ENCODE measurements at regions not wholly inside any gene's neighbourhood (a gene's known extent, or its start where the extent isn't known, plus 50 kb on each side); places are given as distances from the start of the nearest gene placed in this dataset.
"Not testable (repeated sequence)": the region's sequence is repeated elsewhere in the genome, so short reads cannot be mapped to it uniquely, and the experiment has no call there.

DNA sequence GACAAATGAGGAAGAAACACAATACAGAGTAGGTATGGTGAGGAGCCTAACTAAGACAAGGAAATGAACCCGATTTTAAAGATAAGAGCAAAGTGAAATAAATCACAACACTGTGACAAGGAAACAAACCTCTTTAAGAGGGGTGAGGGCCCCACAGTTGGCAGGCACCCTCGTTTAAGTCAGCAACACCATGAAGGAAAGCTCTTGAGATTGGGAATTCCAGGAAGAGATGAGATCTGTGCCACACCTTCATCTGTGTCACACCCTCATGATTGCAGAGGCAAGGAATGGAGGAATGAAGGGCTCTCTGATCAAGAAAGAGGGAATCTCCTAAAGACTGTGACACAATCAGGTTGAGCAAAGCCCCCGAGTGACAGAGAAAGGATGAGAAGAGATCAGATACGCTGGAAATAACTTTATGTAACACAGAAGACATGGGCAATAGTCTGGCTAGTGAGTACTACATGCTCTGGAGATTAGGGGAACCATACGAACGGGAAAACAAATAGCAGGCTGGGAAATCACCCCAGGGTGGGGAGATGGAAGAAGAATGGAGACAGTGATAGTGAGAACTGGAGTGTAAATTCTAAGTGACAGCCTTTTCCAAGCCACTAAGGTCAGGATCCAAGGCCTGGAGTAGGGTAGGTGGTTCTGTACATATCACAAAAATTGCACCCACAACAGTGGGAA is 51.7 kb upstream of the TERB2 start:
- ATAC-seq; DNase-seq (ENCODE audit: low spot score); H3K4me3 Mint-ChIP-seq; H3K36me3 Mint-ChIP-seq; H3K9me3 Mint-ChIP-seq; H3K27me3 Mint-ChIP-seq; H3K27ac Mint-ChIP-seq; H3K4me1 Mint-ChIP-seq (ENCODE audit: low read depth in 2 of 2): not testable (repeated sequence)

Data from natural killer cell treated with Interleukin-12 subunit alpha and Interleukin-12 subunit beta and Interleukin-15 and Interleukin-18, amount 100 ng/mL, for 72 hours (primary cell).